Nephron progenitor cell (in vitro differentiated cells): ENCODE measurements at regions not wholly inside any gene's neighbourhood (a gene's known extent, or its start where the extent isn't known, plus 50 kb on each side); places are given as distances from the start of the nearest gene placed in this dataset.
A peak's percentile ranks its signal among the peaks of the same experiment; 100 is the strongest.

Experiments
- DNase-seq: peaks from one replicate; pipeline ENCODE4 v3.0.0; 2021
- H3K27ac Mint-ChIP-seq: 2 replicates; pipeline ENCODE4 v1.8.0; 2021; ENCODE audit warnings: mild to moderate bottlenecking, moderate library complexity, mixed read lengths
- H3K27me3 Mint-ChIP-seq: 2 replicates; pipeline ENCODE4 v1.8.0; 2021; ENCODE audit warnings: mild to moderate bottlenecking, low read depth, mixed read lengths; ENCODE audit not compliant: poor library complexity
- H3K36me3 Mint-ChIP-seq: 2 replicates; pipeline ENCODE4 v1.8.0; 2021; ENCODE audit warnings: low read depth, mixed read lengths
- H3K4me1 Mint-ChIP-seq: 2 replicates; pipeline ENCODE4 v1.8.0; 2021; ENCODE audit warnings: mixed read lengths
- H3K4me3 Mint-ChIP-seq: 2 replicates; pipeline ENCODE4 v1.8.0; 2021; ENCODE audit warnings: mild to moderate bottlenecking, moderate library complexity, mixed read lengths
- H3K9me3 Mint-ChIP-seq: 2 replicates; pipeline ENCODE4 v1.8.0; 2021; ENCODE audit warnings: mild to moderate bottlenecking, moderate library complexity, mixed read lengths
- CTCF ChIP-seq: fragments of 200-600 bp; sonication (generic); IDR thresholded peaks from 2 replicates; pipeline ENCODE4 v1.5.0; 2021; ENCODE audit warnings: antibody characterized with exemption

GRCh38 chrX:101160001-101160400 is 59.6 kb upstream of the DRP2 start:
- no peak overlapping the region for H3K4me3 Mint-ChIP-seq
- no peak for TF ChIP-seq CTCF
- H3K27ac Mint-ChIP-seq = no peak overlapping the region
- H3K36me3 Mint-ChIP-seq = peaks cover 45% of the 10 kb centered on the region
- H3K9me3 Mint-ChIP-seq = peaks cover 56% of the 10 kb centered on the region
- H3K4me1 Mint-ChIP-seq = no peaks in the 10 kb centered on the region
- peaks cover 2% of the 10 kb centered on the region for H3K27me3 Mint-ChIP-seq
- DNase-seq = no peak

GRCh38 chrX:101163166-101163565 is 56.4 kb upstream of the DRP2 start:
- no peak for DNase-seq
- Mint-ChIP-seq H3K4me3 (no peak overlapping the region), H3K27ac (peak overlapping the region; percentile 11), H3K36me3 (peaks cover 36% of the 10 kb centered on the region), H3K9me3 (peaks cover 53% of the 10 kb centered on the region), H3K27me3 (peaks cover 2% of the 10 kb centered on the region), H3K4me1 (no peaks in the 10 kb centered on the region)
- no peak for TF ChIP-seq CTCF

- H3K4me3 Mint-ChIP-seq = no peak overlapping the region
- peaks cover 43% of the 10 kb centered on the region for H3K9me3 Mint-ChIP-seq
- H3K27ac Mint-ChIP-seq = no peak overlapping the region
- H3K4me1 Mint-ChIP-seq = no peaks in the 10 kb centered on the region
- no peak for DNase-seq
- H3K36me3 Mint-ChIP-seq = peaks cover 21% of the 10 kb centered on the region
- TF ChIP-seq CTCF = no peak
- H3K27me3 Mint-ChIP-seq = no peaks in the 10 kb centered on the region
These were observed 54.6 kb upstream of the DRP2 start for GRCh38 chrX:101164766-101165590.
